GM19397 (cell line): ENCODE measurements at regions not wholly inside any gene's neighbourhood (a gene's known extent, or its start where the extent isn't known, plus 50 kb on each side); places are given as distances from the start of the nearest gene placed in this dataset.

Source experiments
- ATAC-seq: cut with Tn5 transposase; IDR thresholded peaks from one replicate; pipeline ENCODE4 v1.9.1; 2021; ENCODE audit warnings: mild to moderate bottlenecking, moderate library complexity; ENCODE audit not compliant: unreplicated experiment

GRCh38 chr9:21657966-21658667, 144.3 kb upstream of the MTAP start:
- ATAC-seq, result no peak

DNA sequence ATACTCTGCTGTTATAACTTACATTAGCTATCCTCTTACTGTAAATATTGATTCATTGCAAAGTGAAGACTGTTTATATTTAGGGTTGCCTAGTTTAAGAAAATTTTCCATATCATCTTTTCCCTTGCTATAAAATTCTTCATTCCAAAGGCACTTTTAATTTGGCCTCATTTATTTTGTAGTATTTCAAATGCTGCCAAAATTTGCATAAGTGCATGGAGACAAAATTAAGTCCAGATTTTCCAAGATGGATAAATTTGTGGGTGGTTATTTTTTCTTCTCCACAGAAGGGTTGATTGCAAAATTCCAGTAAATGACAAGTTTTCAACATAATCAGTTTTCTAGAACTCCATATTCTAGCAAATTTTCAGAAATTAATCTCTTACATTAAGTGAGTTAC, 141.5 kb upstream of the MTAP start:
- ATAC-seq, result no peak

GRCh38 chr9:21661626-21662025, 140.8 kb upstream of the MTAP start:
- ATAC-seq, result no peak

DNA sequence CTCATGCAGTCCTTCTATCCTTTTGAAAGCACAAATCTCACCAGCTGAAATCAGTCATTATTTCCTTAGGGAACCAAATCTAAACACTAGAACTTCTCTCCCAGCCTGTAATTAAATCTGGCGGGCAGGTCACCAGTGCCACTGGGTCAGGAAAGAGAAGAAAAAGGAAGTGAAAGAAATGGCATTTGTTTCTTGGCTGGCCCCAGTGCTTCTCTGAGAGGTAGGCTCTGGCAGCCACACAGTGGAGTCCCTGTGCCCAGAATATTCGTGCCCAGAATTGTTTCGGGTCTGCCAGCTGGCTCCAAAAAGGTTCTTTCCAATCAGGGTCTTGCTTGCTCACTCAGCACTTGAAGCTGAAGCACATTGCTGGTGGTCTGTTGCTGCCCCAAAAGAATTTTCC, 133.9 kb upstream of the MTAP start:
- ATAC-seq, result no peak

DNA sequence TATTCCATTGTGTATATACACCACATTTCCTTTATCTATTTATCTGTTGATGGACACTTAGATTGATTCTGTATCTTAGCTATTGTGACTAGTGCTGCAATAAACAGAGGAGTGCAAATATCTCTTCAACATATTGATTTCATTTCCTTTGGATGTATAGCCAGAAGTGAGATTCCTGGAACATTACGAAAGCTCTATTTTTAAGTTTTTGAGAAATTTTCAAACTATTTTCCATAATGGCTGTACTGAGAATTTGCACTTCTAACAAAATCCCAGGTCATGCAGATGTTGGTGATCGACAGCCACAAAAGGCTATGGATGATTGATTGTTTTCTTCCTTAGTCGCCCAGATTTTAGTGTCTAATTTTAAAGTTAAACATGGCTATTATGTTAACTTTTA, 132.7 kb upstream of the MTAP start:
- no peak for ATAC-seq

DNA sequence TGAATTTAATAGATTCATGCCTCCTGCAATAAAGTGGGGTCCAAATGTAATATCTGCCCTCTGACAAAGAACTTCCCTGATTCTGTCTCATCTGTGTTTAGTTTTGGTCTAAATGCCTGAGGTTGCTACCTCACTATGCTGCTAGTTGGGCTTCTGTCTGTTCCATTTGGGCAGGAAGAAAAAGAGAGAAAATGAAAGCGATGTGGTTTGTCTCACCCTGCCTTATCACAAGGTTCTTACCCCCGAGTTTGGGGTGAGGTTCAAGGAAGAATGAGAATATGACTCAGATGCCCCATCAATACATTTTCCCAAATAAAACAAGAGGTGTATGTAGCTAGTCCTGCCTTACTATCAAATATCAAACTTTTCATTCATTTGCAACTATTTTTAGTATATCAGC, 132.1 kb upstream of the MTAP start:
- no peak for ATAC-seq

GRCh38 chr9:21672140-21672539, 130.3 kb upstream of the MTAP start:
- ATAC-seq, result no peak

- ATAC-seq, result no peak
These were observed 129.7 kb upstream of the MTAP start for GRCh38 chr9:21672761-21673160.

DNA sequence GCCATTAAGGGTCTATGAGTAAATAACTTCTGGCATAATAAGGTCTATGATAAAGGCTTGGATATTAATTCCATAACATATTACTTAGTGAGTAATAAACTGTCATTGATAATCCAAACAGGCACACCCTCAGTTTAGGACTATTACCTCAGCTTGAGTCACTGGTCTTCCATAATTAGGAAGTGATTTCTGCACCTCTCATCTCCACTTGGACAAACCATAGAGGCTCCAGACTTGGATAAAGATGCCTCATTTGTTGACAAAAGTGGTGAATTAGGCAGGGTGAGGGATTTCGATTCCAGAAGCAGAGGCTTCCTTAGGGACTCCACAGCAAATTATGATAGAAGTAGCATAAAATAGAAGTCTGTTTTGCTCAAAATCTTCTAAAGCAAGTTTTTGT, 127.5 kb upstream of the MTAP start:
- no peak for ATAC-seq

- no peak for ATAC-seq
These were observed 125.0 kb upstream of the MTAP start for GRCh38 chr9:21677387-21677786.

- ATAC-seq, result no peak
These were observed 124.6 kb upstream of the MTAP start for GRCh38 chr9:21677834-21678233.

- no peak for ATAC-seq
These were observed 123.0 kb upstream of the MTAP start for GRCh38 chr9:21679432-21679831.

DNA sequence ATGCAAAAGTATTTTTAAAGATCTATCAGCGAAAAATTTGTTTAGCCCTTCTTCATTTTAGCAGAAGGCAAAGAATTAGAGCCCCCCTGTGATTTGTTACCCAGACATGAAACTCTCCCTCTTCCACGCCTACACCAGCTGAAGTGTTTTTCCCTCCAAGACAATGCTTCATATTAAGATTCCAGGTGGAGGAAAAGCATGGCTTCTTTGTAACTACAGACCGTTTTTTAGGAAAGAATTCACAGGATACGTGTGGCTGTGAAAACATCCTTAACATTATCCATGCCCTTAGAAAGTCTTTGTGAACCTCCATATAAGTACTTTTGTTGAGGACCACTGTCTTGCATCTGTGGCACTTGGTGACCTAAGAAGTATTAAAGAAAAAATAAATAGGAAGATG, 121.8 kb upstream of the MTAP start:
- ATAC-seq, result no peak

GRCh38 chr9:21681641-21682040, 120.8 kb upstream of the MTAP start:
- ATAC-seq, result no peak

- ATAC-seq, result no peak
These were observed 120.1 kb upstream of the MTAP start for GRCh38 chr9:21682381-21682780.

DNA sequence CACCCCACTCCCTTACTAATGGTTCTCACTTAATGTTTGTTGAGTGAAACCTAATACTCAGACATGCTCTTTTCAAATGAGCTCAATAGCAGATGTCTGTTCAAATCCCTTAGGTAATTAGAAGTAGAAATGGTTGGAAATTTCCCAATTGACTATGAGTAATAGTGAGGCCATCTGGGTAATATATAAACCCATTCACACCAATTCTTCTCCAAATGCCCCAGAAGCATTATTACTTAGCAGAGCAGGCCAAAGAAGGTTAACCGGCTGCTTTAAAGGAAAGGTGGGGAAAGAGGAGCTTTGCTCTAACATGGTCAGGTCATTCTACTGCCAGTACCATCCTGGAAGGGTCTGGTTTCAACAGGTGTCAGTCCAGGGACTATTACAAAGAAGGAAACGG, 119.5 kb upstream of the MTAP start:
- no peak for ATAC-seq

DNA sequence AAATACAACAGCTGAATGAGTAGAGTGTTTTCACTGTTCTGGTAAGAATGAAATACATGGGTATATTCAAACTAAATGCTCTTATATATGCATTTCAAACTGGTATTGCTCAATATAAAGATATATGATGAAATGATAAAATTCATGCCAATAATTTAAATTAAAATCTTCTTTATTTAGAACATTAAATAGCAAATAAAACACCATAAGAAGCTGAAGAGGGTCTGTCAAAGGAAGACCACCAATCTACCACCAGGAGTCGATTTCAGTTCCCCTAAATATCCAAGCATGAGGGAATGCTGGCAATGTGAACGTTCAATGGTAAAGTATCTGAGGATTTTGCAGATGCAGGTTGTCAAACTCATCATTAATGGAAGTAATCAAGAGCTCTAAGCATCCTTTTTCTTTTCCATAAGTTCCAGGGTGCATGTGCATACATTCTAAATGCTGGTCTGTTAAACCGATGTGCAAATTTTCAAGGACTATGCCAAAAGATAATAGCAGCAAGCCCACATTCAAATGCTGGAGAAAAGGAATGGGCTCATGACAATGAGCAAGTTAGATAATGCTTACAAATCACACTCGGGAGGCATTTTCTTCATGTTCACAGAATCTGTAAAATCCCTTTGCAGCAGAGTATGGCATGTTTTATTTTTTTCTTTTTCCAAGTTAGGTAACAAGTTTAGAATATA, 118.8 kb upstream of the MTAP start:
- no peak for ATAC-seq

DNA sequence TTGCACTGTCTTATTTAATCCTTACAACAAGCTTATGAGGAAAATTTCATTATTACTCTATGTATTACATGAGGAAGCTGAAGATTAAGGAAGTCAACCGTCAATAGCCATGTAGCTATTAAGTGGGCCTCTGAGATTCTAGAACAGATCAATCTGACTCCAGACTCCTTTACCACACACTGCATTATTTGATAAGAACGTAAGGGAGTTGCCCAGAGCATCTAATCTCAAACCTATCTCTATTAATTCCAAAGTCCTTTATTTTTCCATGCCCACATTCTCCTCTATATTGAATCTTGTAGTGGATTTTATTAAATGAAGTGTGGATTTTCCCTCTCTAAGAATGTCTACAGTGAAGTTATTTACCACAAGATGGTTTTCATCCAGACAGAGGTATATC, 118.2 kb upstream of the MTAP start:
- no peak for ATAC-seq

- ATAC-seq, result no peak
These were observed 117.5 kb upstream of the MTAP start for GRCh38 chr9:21684831-21685362.

GRCh38 chr9:21685502-21685901, 116.9 kb upstream of the MTAP start:
- no peak for ATAC-seq

- no peak for ATAC-seq
These were observed 115.7 kb upstream of the MTAP start for GRCh38 chr9:21686738-21687137.

- ATAC-seq, result no peak
These were observed 115.1 kb upstream of the MTAP start for GRCh38 chr9:21687351-21687750.
